DMS153 treated with DMSO at 0.1 percent for 48 hours (cell line): ENCODE measurements at regions not wholly inside any gene's neighbourhood (a gene's known extent, or its start where the extent isn't known, plus 50 kb on each side); places are given as distances from the start of the nearest gene placed in this dataset.

Experiments used
- DNase-seq: peaks from one replicate; lab custom pipeline; 2025; ENCODE audit not compliant: unreplicated experiment; lab: John Stamatoyannopoulos, UW

GRCh38 chr15:93830221-93831080, 400.9 kb upstream of the MCTP2 start:
- DNase-seq: no peak

GRCh38 chr15:93829115-93829870, 402.1 kb upstream of the MCTP2 start:
- no peak for DNase-seq

GRCh38 chr15:93826790-93827189, 404.6 kb upstream of the MCTP2 start:
- no peak for DNase-seq

GRCh38 chr15:93826293-93826692, 405.1 kb upstream of the MCTP2 start:
- no peak for DNase-seq

- DNase-seq: no peak
These were observed 405.7 kb upstream of the MCTP2 start for GRCh38 chr15:93825682-93826081.

GRCh38 chr15:93823971-93824913, 407.1 kb upstream of the MCTP2 start:
- no peak for DNase-seq

GRCh38 chr15:93820566-93820965, 410.8 kb upstream of the MCTP2 start:
- DNase-seq: no peak

GRCh38 chr15:93819826-93820225, 411.5 kb upstream of the MCTP2 start:
- DNase-seq: no peak

GRCh38 chr15:93816815-93817214, 414.5 kb upstream of the MCTP2 start:
- no peak for DNase-seq

GRCh38 chr15:93811305-93811704, 420.1 kb upstream of the MCTP2 start:
- DNase-seq: no peak

- DNase-seq: no peak
These were observed 421.8 kb upstream of the MCTP2 start for GRCh38 chr15:93809516-93809915.

- no peak for DNase-seq
These were observed 427.8 kb upstream of the MCTP2 start for GRCh38 chr15:93803421-93804152.

- DNase-seq: no peak
These were observed 430.2 kb upstream of the MCTP2 start for GRCh38 chr15:93801206-93801605.

- DNase-seq: no peak
These were observed 430.6 kb upstream of the MCTP2 start for GRCh38 chr15:93800805-93801204.

- DNase-seq: no peak
These were observed 441.9 kb upstream of the MCTP2 start for GRCh38 chr15:93789441-93789840.

GRCh38 chr15:93780073-93780472, 451.3 kb upstream of the MCTP2 start:
- DNase-seq: no peak

- DNase-seq: no peak
These were observed 452.0 kb upstream of the MCTP2 start for GRCh38 chr15:93779341-93779740.

GRCh38 chr15:93771196-93772030, 459.9 kb upstream of the MCTP2 start:
- no peak for DNase-seq

GRCh38 chr15:93770788-93771187, 460.6 kb upstream of the MCTP2 start:
- DNase-seq: no peak

GRCh38 chr15:93762036-93762435, 469.3 kb upstream of the MCTP2 start:
- no peak for DNase-seq
